Testis (tissue), 2 donors: ENCODE measurements at regions not wholly inside any gene's neighbourhood (a gene's known extent, or its start where the extent isn't known, plus 50 kb on each side); places are given as distances from the start of the nearest gene placed in this dataset.

Experiments used
- CTCF ChIP-seq, 3 experiments: fragments of 450-650 bp in 2 of 3; fragments of 200-600 bp in 1 of 3; sonication (generic) in 1 of 3; IDR thresholded peaks; one replicate each; pipeline ENCODE4 v1.5.1; 2016 to 2019; ENCODE audit warnings: antibody characterized with exemption in 3 of 3, mild to moderate bottlenecking in 2 of 3, moderate library complexity in 1 of 3
- POLR2A ChIP-seq: fragments of 450-650 bp; IDR thresholded peaks from one replicate; pipeline ENCODE4 v1.6.1; 2017; ENCODE audit warnings: antibody characterized with exemption, mild to moderate bottlenecking, moderate library complexity

- TF ChIP-seq CTCF (IDR thresholded peaks at IDR 0.05) (no peak), POLR2A (no peak)
These were observed 148.1 kb downstream of the NHLRC3 start for GRCh38 chr13:39186205-39186875.
